HepG2 (cell line): ENCODE measurements at regions not wholly inside any gene's neighbourhood (a gene's known extent, or its start where the extent isn't known, plus 50 kb on each side); places are given as distances from the start of the nearest gene placed in this dataset.

Experiments used
- ATAC-seq: fragments of 200-7000 bp; cut with Tn5 transposase; 3 replicates; pipeline ENCODE4 v1.9.1; 2020; ENCODE audit warnings: mild to moderate bottlenecking, moderate library complexity
- BruUV-seq: library from RNA; stranded (reverse); fragments of 400-500 nt; replicated peaks from 2 replicates; lab custom pipeline; 2021; lab: Mats Ljungman, UMichigan
- CTCF ChIA-PET: fragments of 300-600 bp; formaldehyde crosslinking; extraction: SDS; loops from one replicate; lab custom pipeline; 2021; ENCODE audit warnings: low total read pairs, inconsistent platforms, low intra/inter-chr PET ratio; lab: Yijun Ruan, JAX
- POLR2A ChIA-PET: fragments of 350-600 bp; sonication (Branson Sonifier 250); formaldehyde crosslinking; loops from one replicate; lab custom pipeline; 2020; ENCODE audit warnings: antibody characterized with exemption, inconsistent platforms; lab: Yijun Ruan, JAX
- DNase-seq: peaks from one replicate; pipeline ENCODE4 v3.0.0-alpha.2; 2015; ENCODE audit warnings: low spot score
- FAIRE-seq: peaks from 3 replicates; lab custom pipeline; 2011; peaks lifted over from hg19 to GRCh38; lab: Jason Lieb, UNC
- H2AFZ ChIP-seq: one replicate; pipeline ENCODE4 v1.6.1; 2011; ENCODE audit warnings: low read length, inconsistent platforms
- H3K27ac ChIP-seq: fragments of 300-600 bp; 3 replicates; pipeline ENCODE4 v1.8.0; 2011; ENCODE audit warnings: mixed run types, mild to moderate bottlenecking, mixed read lengths, low read length, inconsistent platforms; ENCODE audit not compliant: insufficient read depth; ENCODE audit errors: extremely low read length
- H3K27me3 ChIP-seq, 2 experiments: fragments of 200-600 bp in 1 of 2; 2 replicates in 1 of 2; 3 replicates in 1 of 2; pipeline versions ENCODE4 v1.6.0 to v1.8.0; 2011; ENCODE audit warnings: low read length in 2 of 2, mild to moderate bottlenecking in 2 of 2, moderate library complexity in 2 of 2, inconsistent platforms in 1 of 2; ENCODE audit not compliant: insufficient read depth in 2 of 2, control insufficient read depth in 1 of 2
- H3K36me3 ChIP-seq, 2 experiments: fragments of 200-600 bp in 1 of 2; replicated peaks in 1 of 2; 2 replicates in 1 of 2; 3 replicates in 1 of 2; pipeline versions ENCODE4 v1.5.1 to v1.8.0; 2011; ENCODE audit warnings: low read length in 2 of 2, inconsistent platforms in 1 of 2; ENCODE audit not compliant: insufficient read depth in 2 of 2, control insufficient read depth in 1 of 2
- H3K4me1 ChIP-seq: 2 replicates; pipeline ENCODE4 v1.5.1; 2012; ENCODE audit warnings: low read length, inconsistent platforms; ENCODE audit not compliant: insufficient read depth
- H3K4me2 ChIP-seq: 2 replicates; pipeline ENCODE4 v1.6.0; 2011; ENCODE audit warnings: low read depth, low read length, inconsistent platforms
- H3K4me3 ChIP-seq, 3 experiments: fragments of 200-600 bp in 1 of 3; sonication (generic), shearing (Covaris generic) in 1 of 3; replicated peaks in 1 of 3; 2 replicates each; pipeline ENCODE4 v1.5.1; 2011 to 2016; ENCODE audit warnings: low read length in 3 of 3, inconsistent platforms in 2 of 3, low read depth in 2 of 3, mild to moderate bottlenecking in 2 of 3, control low read depth in 1 of 3, mixed read lengths in 1 of 3; ENCODE audit not compliant: insufficient read depth in 1 of 3
- H3K79me2 ChIP-seq: one replicate; pipeline ENCODE4 v1.6.1; 2011; ENCODE audit warnings: low read length, inconsistent platforms; ENCODE audit not compliant: insufficient read depth
- H3K9ac ChIP-seq: 2 replicates; pipeline ENCODE4 v1.6.0; 2011; ENCODE audit warnings: mild to moderate bottlenecking, low read depth, low read length, inconsistent platforms; ENCODE audit not compliant: insufficient read depth
- H3K9me3 ChIP-seq: 2 replicates; pipeline ENCODE4 v1.5.1; 2012; ENCODE audit warnings: mild to moderate bottlenecking, low read length
- H4K20me1 ChIP-seq: 2 replicates; pipeline ENCODE4 v1.6.0; 2011; ENCODE audit warnings: inconsistent platforms, mild to moderate bottlenecking, low read length, moderate library complexity; ENCODE audit not compliant: insufficient read depth
- CENPT ChIP-seq: sonication (generic); formaldehyde crosslinking; IDR thresholded peaks from 2 replicates; pipeline ENCODE4 v1.8.0; 2022; ENCODE audit warnings: low read depth, mild to moderate bottlenecking, moderate library complexity, missing genetic modification reagents
- KDM5A ChIP-seq: fragments of 200-600 bp; sonication (generic); IDR thresholded peaks from 2 replicates; pipeline ENCODE4 v1.7.0; 2018; ENCODE audit warnings: antibody characterized with exemption, mild to moderate bottlenecking, low read length, borderline replicate concordance
- MAZ ChIP-seq, 2 experiments: sonication (generic) in 1 of 2; formaldehyde crosslinking in 1 of 2; IDR thresholded peaks; 2 replicates each; pipeline versions ENCODE4 v1.5.0 to v1.6.1; 2012 to 2020; ENCODE audit warnings: low read depth in 2 of 2, mild to moderate bottlenecking in 2 of 2, borderline replicate concordance in 1 of 2, improper control_type of control experiment in 1 of 2, low read length in 1 of 2, missing genetic modification reagents in 1 of 2, moderate library complexity in 1 of 2
- PHF21A ChIP-seq: sonication (generic); formaldehyde crosslinking; IDR thresholded peaks from 2 replicates; pipeline ENCODE4 v1.5.0; 2020; ENCODE audit warnings: mild to moderate bottlenecking, missing genetic modification reagents
- ZFP41 ChIP-seq: sonication (generic); formaldehyde crosslinking; IDR thresholded peaks from 2 replicates; pipeline ENCODE4 v1.4.0; 2020; ENCODE audit warnings: mild to moderate bottlenecking, missing genetic modification reagents, borderline replicate concordance
- ZFX ChIP-seq: sonication (generic); formaldehyde crosslinking; IDR thresholded peaks from 2 replicates; pipeline ENCODE4 v1.4.0; 2020; ENCODE audit warnings: mild to moderate bottlenecking, low read depth, missing genetic modification reagents, moderate library complexity
- ZNF34 ChIP-seq: sonication (generic); formaldehyde crosslinking; IDR thresholded peaks from 2 replicates; pipeline ENCODE4 v1.4.0; 2020; ENCODE audit warnings: mild to moderate bottlenecking, missing genetic modification reagents, borderline replicate concordance
- ZNF383 ChIP-seq: sonication (generic); formaldehyde crosslinking; IDR thresholded peaks from 2 replicates; pipeline ENCODE4 v1.4.0; 2020; ENCODE audit warnings: missing genetic modification reagents, mild to moderate bottlenecking, borderline replicate concordance
- ZNF772 ChIP-seq: sonication (generic); formaldehyde crosslinking; IDR thresholded peaks from 2 replicates; pipeline ENCODE4 v1.5.0; 2020; ENCODE audit warnings: mild to moderate bottlenecking, missing genetic modification reagents
- ZNF790 ChIP-seq: sonication (generic); formaldehyde crosslinking; IDR thresholded peaks from 2 replicates; pipeline ENCODE4 v1.8.0; 2022; ENCODE audit warnings: missing genetic modification reagents, mild to moderate bottlenecking, borderline replicate concordance
- WGBS: methylation state at CpG from one replicate; pipeline ENCODE4 v1.1.6; 2017; ENCODE audit warnings: low lambda C conversion rate; 5-methylcytosine and 5-hydroxymethylcytosine counted together
- in situ Hi-C: cut with HindIII; loops from 2 replicates; pipeline ENCODE4 v1.10.0; 2017; ENCODE audit warnings: low pct_unique_long_range_greater_than_20kb; ENCODE audit not compliant: extremely low pct_ligation_motif_present
- intact Hi-C: fragments of 100-400 bp; cut with micrococcal nuclease; formaldehyde crosslinking; loops from one replicate; pipeline ENCODE4 v1.10.0; 2022; ENCODE audit not compliant: unreplicated experiment
- TF ChIP-seq, protein P1 (sequence below): IDR thresholded peaks from 2 replicates; pipeline ENCODE4 v1.6.1; 2012; ENCODE audit warnings: inconsistent platforms
- TF ChIP-seq, protein P2 (sequence below): sonication (generic); formaldehyde crosslinking; IDR thresholded peaks from 2 replicates; pipeline ENCODE4 v1.5.0; 2020; ENCODE audit warnings: missing genetic modification reagents
- TF ChIP-seq, protein P3 (sequence below): sonication (generic); formaldehyde crosslinking; conservative IDR thresholded peaks from 2 replicates; pipeline ENCODE4 v1.8.0; 2022; ENCODE audit warnings: low read depth, missing genetic modification reagents
- TF ChIP-seq, protein P4 (sequence below): sonication (generic); formaldehyde crosslinking; IDR thresholded peaks from 2 replicates; pipeline ENCODE4 v1.4.0; 2020; ENCODE audit warnings: missing genetic modification reagents, borderline replicate concordance

DNA sequence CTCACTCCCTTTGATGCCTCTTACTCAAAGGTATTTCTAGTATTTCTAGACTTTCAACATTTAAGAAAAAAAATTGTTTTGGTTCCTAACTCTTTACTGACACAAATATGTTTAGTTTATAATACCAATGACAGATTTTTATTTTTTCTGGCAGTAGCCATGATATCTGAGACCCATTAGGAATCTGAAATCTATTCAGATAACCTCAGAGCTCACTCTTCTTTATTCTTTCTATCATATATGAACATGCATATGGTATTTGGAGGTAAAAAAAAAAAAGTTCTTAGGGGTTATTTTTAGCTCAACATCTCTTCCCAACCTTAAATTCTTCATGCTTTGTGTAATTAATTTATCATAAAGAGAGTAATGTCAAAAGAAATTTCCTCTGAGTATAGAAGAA, 465.5 kb downstream of the CDH2 start:
- ChIA-PET POLR2A (no interaction called here), CTCF (no interaction called here)
- no peak overlapping the region for H3K27ac ChIP-seq
- H3K36me3 ChIP-seq, result no peaks in the 10 kb centered on the region
- no peak for FAIRE-seq
- H3K4me2 ChIP-seq, result no peak overlapping the region
- H3K4me3 ChIP-seq, result no peak overlapping the region
- no peaks in the 10 kb centered on the region for H3K27me3 ChIP-seq
- no peak for ATAC-seq
- no peaks in the 10 kb centered on the region for H3K4me1 ChIP-seq
- TF ChIP-seq ZFP41 (CRISPR knock-in tag) (no peak), ZFX (CRISPR knock-in tag) (no peak), CENPT (CRISPR knock-in tag) (no peak), ZNF383 (CRISPR knock-in tag) (no peak), ZNF790 (CRISPR knock-in tag) (no peak)
- TF ChIP-seq, protein P1, sequence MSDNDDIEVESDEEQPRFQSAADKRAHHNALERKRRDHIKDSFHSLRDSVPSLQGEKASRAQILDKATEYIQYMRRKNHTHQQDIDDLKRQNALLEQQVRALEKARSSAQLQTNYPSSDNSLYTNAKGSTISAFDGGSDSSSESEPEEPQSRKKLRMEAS, result no peak
- no peak overlapping the region for H2AFZ ChIP-seq
- H3K9ac ChIP-seq, result no peak overlapping the region
- DNase-seq, result no peak
- in situ Hi-C loops, result no loop called here
- H3K79me2 ChIP-seq, result no peaks in the 10 kb centered on the region
- peaks cover 4% of the 10 kb centered on the region; the same call in 1 of the 2 replicates for H3K9me3 ChIP-seq
- intact Hi-C loops, result no loop called here
- H4K20me1 ChIP-seq, result no peaks in the 10 kb centered on the region
- BruUV-seq, result no TSS peak

DNA sequence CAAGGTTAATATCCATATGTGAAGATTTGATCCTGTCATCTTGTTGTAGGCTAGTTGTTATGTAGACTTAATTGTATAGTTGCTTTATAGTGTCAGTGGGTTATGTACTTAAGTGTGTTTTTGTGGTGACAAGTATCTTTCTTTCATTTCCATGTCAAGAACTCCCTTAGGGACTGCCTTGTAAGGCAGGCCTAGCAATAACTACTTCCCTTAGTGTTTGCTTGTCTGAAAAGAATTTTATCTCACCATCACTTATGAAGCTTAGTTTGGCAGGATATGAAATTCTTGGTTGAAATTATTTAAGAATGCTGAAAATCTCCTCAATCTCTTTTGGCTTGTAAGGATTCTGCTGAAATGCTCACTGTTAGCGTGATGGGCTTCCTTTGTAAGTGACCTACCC, 467.6 kb downstream of the CDH2 start:
- FAIRE-seq, result no peak
- no peaks in the 10 kb centered on the region for H3K27me3 ChIP-seq
- DNase-seq, result no peak
- WGBS, result 4% methylated on average over 1 of the region's 1 CpG
- ChIA-PET CTCF (no interaction called here), POLR2A (no interaction called here)
- intact Hi-C loops (no loop called here), in situ Hi-C loops (no loop called here)
- peaks cover 4% of the 10 kb centered on the region; the same call in 1 of the 2 replicates for H3K9me3 ChIP-seq
- no peaks in the 10 kb centered on the region for H3K36me3 ChIP-seq
- no peak overlapping the region for H3K9ac ChIP-seq
- no peaks in the 10 kb centered on the region for H4K20me1 ChIP-seq
- no peaks in the 10 kb centered on the region for H3K79me2 ChIP-seq
- no peak overlapping the region for H3K4me2 ChIP-seq
- no peak overlapping the region for H3K27ac ChIP-seq
- no peak overlapping the region for H2AFZ ChIP-seq
- no peaks in the 10 kb centered on the region for H3K4me1 ChIP-seq
- no TSS peak for BruUV-seq
- H3K4me3 ChIP-seq, result no peak overlapping the region
- no peak for ATAC-seq
- no peak for TF ChIP-seq ZNF772 (CRISPR knock-in tag)
- TF ChIP-seq, protein P2, sequence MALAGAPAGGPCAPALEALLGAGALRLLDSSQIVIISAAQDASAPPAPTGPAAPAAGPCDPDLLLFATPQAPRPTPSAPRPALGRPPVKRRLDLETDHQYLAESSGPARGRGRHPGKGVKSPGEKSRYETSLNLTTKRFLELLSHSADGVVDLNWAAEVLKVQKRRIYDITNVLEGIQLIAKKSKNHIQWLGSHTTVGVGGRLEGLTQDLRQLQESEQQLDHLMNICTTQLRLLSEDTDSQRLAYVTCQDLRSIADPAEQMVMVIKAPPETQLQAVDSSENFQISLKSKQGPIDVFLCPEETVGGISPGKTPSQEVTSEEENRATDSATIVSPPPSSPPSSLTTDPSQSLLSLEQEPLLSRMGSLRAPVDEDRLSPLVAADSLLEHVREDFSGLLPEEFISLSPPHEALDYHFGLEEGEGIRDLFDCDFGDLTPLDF (CRISPR knock-in tag), result no peak
- no peak for TF ChIP-seq KDM5A
- TF ChIP-seq ZNF34, result no peak
- TF ChIP-seq, protein P3, sequence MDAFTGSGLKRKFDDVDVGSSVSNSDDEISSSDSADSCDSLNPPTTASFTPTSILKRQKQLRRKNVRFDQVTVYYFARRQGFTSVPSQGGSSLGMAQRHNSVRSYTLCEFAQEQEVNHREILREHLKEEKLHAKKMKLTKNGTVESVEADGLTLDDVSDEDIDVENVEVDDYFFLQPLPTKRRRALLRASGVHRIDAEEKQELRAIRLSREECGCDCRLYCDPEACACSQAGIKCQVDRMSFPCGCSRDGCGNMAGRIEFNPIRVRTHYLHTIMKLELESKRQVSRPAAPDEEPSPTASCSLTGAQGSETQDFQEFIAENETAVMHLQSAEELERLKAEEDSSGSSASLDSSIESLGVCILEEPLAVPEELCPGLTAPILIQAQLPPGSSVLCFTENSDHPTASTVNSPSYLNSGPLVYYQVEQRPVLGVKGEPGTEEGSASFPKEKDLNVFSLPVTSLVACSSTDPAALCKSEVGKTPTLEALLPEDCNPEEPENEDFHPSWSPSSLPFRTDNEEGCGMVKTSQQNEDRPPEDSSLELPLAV (CRISPR knock-in tag), result no peak
- TF ChIP-seq, protein P4, sequence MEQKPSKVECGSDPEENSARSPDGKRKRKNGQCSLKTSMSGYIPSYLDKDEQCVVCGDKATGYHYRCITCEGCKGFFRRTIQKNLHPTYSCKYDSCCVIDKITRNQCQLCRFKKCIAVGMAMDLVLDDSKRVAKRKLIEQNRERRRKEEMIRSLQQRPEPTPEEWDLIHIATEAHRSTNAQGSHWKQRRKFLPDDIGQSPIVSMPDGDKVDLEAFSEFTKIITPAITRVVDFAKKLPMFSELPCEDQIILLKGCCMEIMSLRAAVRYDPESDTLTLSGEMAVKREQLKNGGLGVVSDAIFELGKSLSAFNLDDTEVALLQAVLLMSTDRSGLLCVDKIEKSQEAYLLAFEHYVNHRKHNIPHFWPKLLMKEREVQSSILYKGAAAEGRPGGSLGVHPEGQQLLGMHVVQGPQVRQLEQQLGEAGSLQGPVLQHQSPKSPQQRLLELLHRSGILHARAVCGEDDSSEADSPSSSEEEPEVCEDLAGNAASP (CRISPR knock-in tag), result no peak
- no peak for TF ChIP-seq PHF21A (CRISPR knock-in tag)
- no peak for TF ChIP-seq MAZ (IDR thresholded peaks at IDR 0.05; ENCODE audit: borderline replicate concordance, low read depth, low read length)
- TF ChIP-seq MAZ (CRISPR knock-in tag; IDR thresholded peaks at IDR 0.05; ENCODE audit: low read depth), result no peak
